CD4-positive, alpha-beta T cell (primary cell): ENCODE measurements at regions not wholly inside any gene's neighbourhood (a gene's known extent, or its start where the extent isn't known, plus 50 kb on each side); places are given as distances from the start of the nearest gene placed in this dataset.

Experiments
- ATAC-seq: fragments of 200-7000 bp; cut with Tn5 transposase; one replicate; pipeline ENCODE4 v1.10.0; 2022; ENCODE audit warnings: mild to moderate bottlenecking; ENCODE audit not compliant: poor library complexity
- CTCF ChIA-PET: fragments of 350-600 bp; sonication (Branson Sonifier 250); formaldehyde crosslinking; loops from one replicate; lab custom pipeline; 2021; ENCODE audit warnings: antibody characterized with exemption, inconsistent platforms; lab: Charles Lee
- POLR2A ChIA-PET: fragments of 350-600 bp; sonication (Branson Sonifier 250); formaldehyde crosslinking; loops from one replicate; lab custom pipeline; 2021; ENCODE audit warnings: antibody characterized with exemption, inconsistent platforms; lab: Charles Lee
- DNase-seq, 14 experiments: peaks; one replicate each; pipeline ENCODE4 v3.0.0-alpha.2; 2013 to 2020; ENCODE audit warnings: mixed read lengths in 2 of 14
- H3K27ac ChIP-seq, 2 donors: one replicate each; pipeline versions ENCODE4 v1.5.1 to v1.7.0; 2013; ENCODE audit warnings: low read length in 2 of 2, low read depth in 1 of 2, mild to moderate bottlenecking in 1 of 2
- H3K27me3 ChIP-seq, 2 experiments: 1 replicate in 1 of 2; 2 replicates in 1 of 2; pipeline versions ENCODE4 v1.6.1 to v1.7.0; 2013; ENCODE audit warnings: low read length in 2 of 2, control low read depth in 1 of 2, mild to moderate bottlenecking in 1 of 2, moderate library complexity in 1 of 2; ENCODE audit not compliant: insufficient read depth in 2 of 2, control insufficient read depth in 1 of 2
- H3K36me3 ChIP-seq: one replicate; pipeline ENCODE4 v1.6.1; 2013; ENCODE audit warnings: low read length, control low read depth; ENCODE audit not compliant: insufficient read depth
- H3K4me1 ChIP-seq: one replicate; pipeline ENCODE4 v1.6.1; 2013; ENCODE audit warnings: low read length, control low read depth; ENCODE audit not compliant: insufficient read depth
- H3K4me3 ChIP-seq: one replicate; pipeline ENCODE4 v1.5.1; 2013; ENCODE audit warnings: mild to moderate bottlenecking, low read length, moderate library complexity
- H3K9me3 ChIP-seq, 2 experiments: 1 replicate in 1 of 2; 2 replicates in 1 of 2; pipeline versions ENCODE4 v1.6.1 to v1.7.0; 2013; ENCODE audit warnings: low read length in 2 of 2, mild to moderate bottlenecking in 2 of 2, control low read depth in 1 of 2, moderate library complexity in 1 of 2; ENCODE audit not compliant: control insufficient read depth in 1 of 2, insufficient read depth in 1 of 2
- H3K27ac Mint-ChIP-seq: one replicate; pipeline ENCODE4 v1.8.0; 2020; ENCODE audit warnings: mixed read lengths
- H3K27me3 Mint-ChIP-seq: one replicate; pipeline ENCODE4 v1.8.0; 2021; ENCODE audit warnings: mixed read lengths
- H3K36me3 Mint-ChIP-seq: one replicate; pipeline ENCODE4 v1.8.0; 2021; ENCODE audit warnings: low read depth, mixed read lengths
- H3K4me1 Mint-ChIP-seq: one replicate; pipeline ENCODE4 v1.8.0; 2021; ENCODE audit warnings: low read depth, mixed read lengths
- H3K4me3 Mint-ChIP-seq: one replicate; pipeline ENCODE4 v1.8.0; 2020; ENCODE audit warnings: mild to moderate bottlenecking, mixed read lengths
- H3K9me3 Mint-ChIP-seq: one replicate; pipeline ENCODE4 v1.8.0; 2020; ENCODE audit warnings: mixed read lengths
- intact Hi-C, 2 experiments: fragments of 100-400 bp; cut with DNase I in 1 of 2; cut with micrococcal nuclease in 1 of 2; formaldehyde crosslinking; loops; one replicate each; pipeline versions ENCODE4 v1.15.1 to v1.9.0; 2023 to 2025; cut with DNase I, micrococcal nuclease
- TF ChIP-seq, protein P1 (sequence below): fragments of 200-600 bp; IDR thresholded peaks from one replicate; pipeline ENCODE4 v1.8.0; 2022; ENCODE audit warnings: antibody characterized with exemption, mild to moderate bottlenecking

DNA sequence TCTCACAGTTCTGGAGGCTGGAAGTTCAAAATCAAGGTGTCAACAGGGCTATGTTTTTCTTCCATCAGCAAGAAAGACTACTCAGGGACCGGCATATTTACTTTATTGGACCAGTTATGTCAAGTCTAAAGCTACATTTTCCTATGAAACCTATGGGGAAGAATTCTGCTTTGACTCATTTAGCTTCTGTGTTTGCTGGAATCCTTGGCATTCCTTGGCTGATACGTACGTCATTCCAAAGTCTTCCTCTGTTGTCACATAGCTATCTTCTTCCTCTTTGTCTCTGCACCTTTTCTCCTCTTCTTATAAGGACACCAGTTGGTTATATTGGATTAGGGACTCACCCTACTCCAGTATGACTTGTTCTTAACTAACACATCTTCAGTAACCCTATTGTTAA lies 137.4 kb upstream of the FBXO11 start:
- ATAC-seq (no peak), DNase-seq (no peak)
- TF ChIP-seq, protein P1, sequence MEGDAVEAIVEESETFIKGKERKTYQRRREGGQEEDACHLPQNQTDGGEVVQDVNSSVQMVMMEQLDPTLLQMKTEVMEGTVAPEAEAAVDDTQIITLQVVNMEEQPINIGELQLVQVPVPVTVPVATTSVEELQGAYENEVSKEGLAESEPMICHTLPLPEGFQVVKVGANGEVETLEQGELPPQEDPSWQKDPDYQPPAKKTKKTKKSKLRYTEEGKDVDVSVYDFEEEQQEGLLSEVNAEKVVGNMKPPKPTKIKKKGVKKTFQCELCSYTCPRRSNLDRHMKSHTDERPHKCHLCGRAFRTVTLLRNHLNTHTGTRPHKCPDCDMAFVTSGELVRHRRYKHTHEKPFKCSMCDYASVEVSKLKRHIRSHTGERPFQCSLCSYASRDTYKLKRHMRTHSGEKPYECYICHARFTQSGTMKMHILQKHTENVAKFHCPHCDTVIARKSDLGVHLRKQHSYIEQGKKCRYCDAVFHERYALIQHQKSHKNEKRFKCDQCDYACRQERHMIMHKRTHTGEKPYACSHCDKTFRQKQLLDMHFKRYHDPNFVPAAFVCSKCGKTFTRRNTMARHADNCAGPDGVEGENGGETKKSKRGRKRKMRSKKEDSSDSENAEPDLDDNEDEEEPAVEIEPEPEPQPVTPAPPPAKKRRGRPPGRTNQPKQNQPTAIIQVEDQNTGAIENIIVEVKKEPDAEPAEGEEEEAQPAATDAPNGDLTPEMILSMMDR = no peak
- intact Hi-C loops = no loop called here
- Histone ChIP-seq H3K27ac (no peak overlapping the region), H3K27me3 (peaks cover 0 to 4% of the 10 kb centered on the region in 2 experiments), H3K36me3 (no peaks in the 10 kb centered on the region), H3K4me3 (no peak overlapping the region), H3K9me3 (peaks cover 0 to 7% of the 10 kb centered on the region in 2 experiments), H3K4me1 (no peaks in the 10 kb centered on the region)
- H3K27ac Mint-ChIP-seq = no peak overlapping the region
- no peaks in the 10 kb centered on the region for H3K9me3 Mint-ChIP-seq
- no peaks in the 10 kb centered on the region for H3K4me1 Mint-ChIP-seq
- H3K36me3 Mint-ChIP-seq = no peaks in the 10 kb centered on the region
- H3K27me3 Mint-ChIP-seq = peaks cover 21% of the 10 kb centered on the region
- H3K4me3 Mint-ChIP-seq = no peak overlapping the region
- POLR2A ChIA-PET = no interaction called here
- CTCF ChIA-PET = interaction anchor here (0.6 to 0.7 kb wide), 2 partner anchors 30 to 102 kb away, joined by 4 to 6 read pairs; no protein-coding TSS in a partner anchor

DNA sequence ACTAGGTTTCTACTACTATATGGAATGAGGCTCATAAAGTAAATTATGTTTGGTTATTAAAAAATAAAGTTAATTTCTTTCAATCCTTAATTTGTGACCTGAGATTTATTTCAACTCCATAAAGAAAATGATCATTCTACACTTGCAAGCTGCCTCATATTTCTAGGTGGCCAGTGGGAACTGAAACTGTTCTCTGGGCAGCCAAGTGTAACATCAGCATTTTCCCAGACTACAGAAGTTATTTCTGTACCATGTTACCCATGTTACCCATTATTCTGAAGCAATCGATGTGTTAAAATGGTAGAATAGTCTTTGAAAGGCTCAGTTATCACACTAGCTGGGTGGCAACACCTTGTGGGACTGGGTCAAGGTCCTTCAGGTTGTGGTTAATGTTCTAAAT lies 139.3 kb upstream of the FBXO11 start:
- intact Hi-C loops = no loop called here
- Histone ChIP-seq H3K4me1 (no peaks in the 10 kb centered on the region), H3K27ac (no peak overlapping the region), H3K9me3 (peaks cover 0 to 3% of the 10 kb centered on the region in 2 experiments), H3K36me3 (no peaks in the 10 kb centered on the region), H3K27me3 (peaks cover 0 to 4% of the 10 kb centered on the region in 2 experiments), H3K4me3 (no peak overlapping the region)
- CTCF ChIA-PET = no interaction called here
- ATAC-seq (no peak), DNase-seq (no peak)
- Mint-ChIP-seq H3K9me3 (no peaks in the 10 kb centered on the region), H3K4me1 (no peaks in the 10 kb centered on the region), H3K27ac (no peak overlapping the region), H3K4me3 (no peak overlapping the region), H3K36me3 (no peaks in the 10 kb centered on the region), H3K27me3 (peaks cover 21% of the 10 kb centered on the region)
- TF ChIP-seq, protein P1 = no peak
- POLR2A ChIA-PET = no interaction called here

DNA sequence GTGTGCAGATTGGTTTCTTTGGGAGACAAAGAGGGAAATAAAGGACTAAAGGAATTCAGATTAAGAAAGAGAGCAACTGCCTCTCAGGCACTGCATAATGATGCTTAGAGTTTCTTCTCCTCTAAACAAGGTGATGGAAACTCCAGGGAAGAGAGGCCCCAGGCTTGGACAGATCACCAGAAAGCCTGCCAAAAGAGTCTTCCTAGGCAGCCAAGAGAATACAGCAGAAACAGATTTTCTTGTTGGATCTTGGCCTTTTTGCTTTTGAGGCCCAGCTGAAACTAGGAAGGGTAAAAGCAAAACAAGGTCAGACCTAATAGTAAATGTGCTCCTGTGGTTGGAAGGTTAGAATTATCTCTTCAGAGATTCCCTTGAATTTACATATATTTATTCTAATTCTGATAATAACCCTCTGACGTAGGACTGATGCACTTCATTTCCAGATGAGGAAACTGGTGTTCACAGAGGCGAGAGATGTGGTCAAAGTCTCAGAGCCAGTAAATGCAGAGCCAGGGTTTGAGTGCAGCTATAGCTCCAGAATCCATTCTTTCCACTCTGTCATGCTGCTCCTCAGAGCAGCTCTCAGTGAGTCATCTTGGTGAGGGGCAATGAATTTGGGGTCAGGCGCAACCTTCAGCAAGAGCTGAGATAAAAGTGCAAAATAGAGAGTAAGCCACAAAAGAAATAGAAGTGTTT lies 142.3 kb upstream of the FBXO11 start:
- Histone ChIP-seq H3K27me3 (no peaks in the 10 kb centered on the region), H3K36me3 (no peaks in the 10 kb centered on the region), H3K27ac (no peak overlapping the region), H3K4me3 (no peak overlapping the region), H3K4me1 (no peaks in the 10 kb centered on the region), H3K9me3 (peaks cover 0 to 3% of the 10 kb centered on the region in 2 experiments)
- H3K36me3 Mint-ChIP-seq = no peaks in the 10 kb centered on the region
- ATAC-seq (no peak), DNase-seq (no peak)
- H3K27ac Mint-ChIP-seq = no peak overlapping the region
- no peaks in the 10 kb centered on the region for H3K4me1 Mint-ChIP-seq
- no peak overlapping the region for H3K4me3 Mint-ChIP-seq
- ChIA-PET CTCF (no interaction called here), POLR2A (no interaction called here)
- intact Hi-C loops = no loop called here
- TF ChIP-seq, protein P1 = no peak
- no peaks in the 10 kb centered on the region for H3K9me3 Mint-ChIP-seq
- peaks cover 4% of the 10 kb centered on the region for H3K27me3 Mint-ChIP-seq
